ENCODE measurements at regions not wholly inside any gene's neighbourhood (a gene's known extent, or its start where the extent isn't known, plus 50 kb on each side); places are given as distances from the start of the nearest gene placed in this dataset.

DNA sequence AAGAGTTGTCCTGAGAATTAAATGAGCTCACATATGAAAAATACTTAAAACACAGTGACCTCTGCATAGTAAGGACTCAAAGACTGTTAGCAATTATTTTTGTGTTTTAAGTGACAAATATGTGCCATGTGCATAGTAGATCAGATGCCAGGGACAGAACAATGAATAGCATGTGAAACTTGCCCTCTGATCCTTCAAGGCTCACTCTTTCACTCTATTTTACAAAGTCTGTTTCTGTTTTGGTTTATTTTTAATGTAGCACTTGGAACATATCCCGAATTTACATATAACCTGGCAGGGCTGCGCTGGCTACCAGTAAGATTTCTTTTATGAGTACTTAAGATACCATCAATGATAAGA, 135.5 kb upstream of the TNFAIP3 start:
- H3K4me1 ChIP-seq: peaks cover 0 to 75% (median 0%) of the 10 kb centered on the region in 9 donors
- H3K9me3 ChIP-seq: no peaks in the 10 kb centered on the region
- no peak overlapping the region for H3K4me3 ChIP-seq
- intact Hi-C loops (cut with DNase I): no loop called here
- H3K36me3 ChIP-seq: no peaks in the 10 kb centered on the region
- peak overlapping the region in 1 of 10 donors; percentile 55 for H3K27ac ChIP-seq
- H3K27me3 ChIP-seq: no peaks in the 10 kb centered on the region
- ATAC-seq: no peak
- DNase-seq: no peak
- 64 to 72% methylated on average over 2 of the region's 2 CpGs for WGBS, 2 donors
- TF ChIP-seq, protein P1, sequence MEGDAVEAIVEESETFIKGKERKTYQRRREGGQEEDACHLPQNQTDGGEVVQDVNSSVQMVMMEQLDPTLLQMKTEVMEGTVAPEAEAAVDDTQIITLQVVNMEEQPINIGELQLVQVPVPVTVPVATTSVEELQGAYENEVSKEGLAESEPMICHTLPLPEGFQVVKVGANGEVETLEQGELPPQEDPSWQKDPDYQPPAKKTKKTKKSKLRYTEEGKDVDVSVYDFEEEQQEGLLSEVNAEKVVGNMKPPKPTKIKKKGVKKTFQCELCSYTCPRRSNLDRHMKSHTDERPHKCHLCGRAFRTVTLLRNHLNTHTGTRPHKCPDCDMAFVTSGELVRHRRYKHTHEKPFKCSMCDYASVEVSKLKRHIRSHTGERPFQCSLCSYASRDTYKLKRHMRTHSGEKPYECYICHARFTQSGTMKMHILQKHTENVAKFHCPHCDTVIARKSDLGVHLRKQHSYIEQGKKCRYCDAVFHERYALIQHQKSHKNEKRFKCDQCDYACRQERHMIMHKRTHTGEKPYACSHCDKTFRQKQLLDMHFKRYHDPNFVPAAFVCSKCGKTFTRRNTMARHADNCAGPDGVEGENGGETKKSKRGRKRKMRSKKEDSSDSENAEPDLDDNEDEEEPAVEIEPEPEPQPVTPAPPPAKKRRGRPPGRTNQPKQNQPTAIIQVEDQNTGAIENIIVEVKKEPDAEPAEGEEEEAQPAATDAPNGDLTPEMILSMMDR (IDR thresholded peaks at IDR 0.05): no peak

DNA sequence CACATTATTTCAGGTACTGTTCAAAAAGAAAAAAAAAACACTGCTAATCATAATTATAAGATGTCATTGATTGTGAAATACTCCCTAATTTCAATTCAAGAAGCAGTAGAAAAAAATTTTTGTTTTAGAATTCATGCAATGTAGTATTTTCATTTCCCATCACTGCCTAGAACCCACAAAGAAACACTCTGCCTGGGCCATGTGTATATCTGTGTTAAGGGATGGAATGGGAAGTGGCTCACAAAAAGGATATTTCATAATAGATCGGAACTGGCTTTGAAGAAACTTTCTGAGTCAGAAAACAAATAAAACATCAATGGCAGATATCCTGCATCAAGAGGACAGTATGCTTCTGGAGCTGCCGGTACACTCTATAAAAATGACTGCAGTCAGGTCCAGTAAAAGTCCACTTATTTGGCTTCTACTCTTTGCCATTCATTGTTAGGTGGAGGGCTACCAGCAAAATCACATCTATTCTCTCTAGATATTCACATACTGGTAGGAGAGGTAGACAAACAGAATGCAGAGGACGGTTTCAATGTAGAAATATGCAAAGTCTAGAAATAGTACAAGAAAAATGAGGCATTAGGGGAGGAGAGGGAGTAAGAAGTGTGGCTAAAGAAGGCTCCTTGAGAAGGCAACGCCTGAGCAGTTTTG, 135.0 kb upstream of the TNFAIP3 start:
- TF ChIP-seq, protein P1 (IDR thresholded peaks at IDR 0.05): no peak
- Histone ChIP-seq H3K4me3 (no peak overlapping the region), H3K36me3 (no peaks in the 10 kb centered on the region), H3K27me3 (no peaks in the 10 kb centered on the region), H3K4me1 (peaks cover 0 to 80% (median 0%) of the 10 kb centered on the region in 9 donors), H3K9me3 (no peaks in the 10 kb centered on the region), H3K27ac (peak overlapping the region in 1 of 10 donors; percentile 55)
- WGBS, 2 donors: 61 to 68% methylated on average over 4 of the region's 4 CpGs
- DNase-seq: no peak
- intact Hi-C loops (cut with DNase I): no loop called here
- peak in 3 of 8 donors; percentile 22 to 36 (median 34) for ATAC-seq

DNA sequence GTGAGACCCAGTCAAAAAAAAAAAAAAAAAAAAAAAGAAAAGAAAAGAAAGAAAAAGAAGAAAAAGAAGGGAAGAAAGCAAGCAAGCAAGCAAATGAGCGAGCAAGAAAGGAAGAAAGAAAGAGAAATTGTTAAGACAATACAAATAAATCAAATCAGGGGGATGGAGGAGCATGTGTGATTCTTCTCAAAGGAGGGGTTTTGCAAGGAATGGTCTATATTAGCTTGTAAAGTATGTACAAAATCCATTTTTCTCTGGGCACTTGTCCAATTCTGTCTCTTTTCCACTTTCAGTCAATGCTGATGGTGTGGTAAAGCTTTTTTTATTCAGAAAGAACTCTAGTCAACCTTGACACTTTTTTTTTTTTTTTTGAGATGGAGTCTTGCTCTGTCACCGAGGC, 133.7 kb upstream of the TNFAIP3 start:
- intact Hi-C loops (cut with DNase I): no loop called here
- WGBS, 2 donors: 89 to 93% methylated on average over 2 of the region's 2 CpGs

DNA sequence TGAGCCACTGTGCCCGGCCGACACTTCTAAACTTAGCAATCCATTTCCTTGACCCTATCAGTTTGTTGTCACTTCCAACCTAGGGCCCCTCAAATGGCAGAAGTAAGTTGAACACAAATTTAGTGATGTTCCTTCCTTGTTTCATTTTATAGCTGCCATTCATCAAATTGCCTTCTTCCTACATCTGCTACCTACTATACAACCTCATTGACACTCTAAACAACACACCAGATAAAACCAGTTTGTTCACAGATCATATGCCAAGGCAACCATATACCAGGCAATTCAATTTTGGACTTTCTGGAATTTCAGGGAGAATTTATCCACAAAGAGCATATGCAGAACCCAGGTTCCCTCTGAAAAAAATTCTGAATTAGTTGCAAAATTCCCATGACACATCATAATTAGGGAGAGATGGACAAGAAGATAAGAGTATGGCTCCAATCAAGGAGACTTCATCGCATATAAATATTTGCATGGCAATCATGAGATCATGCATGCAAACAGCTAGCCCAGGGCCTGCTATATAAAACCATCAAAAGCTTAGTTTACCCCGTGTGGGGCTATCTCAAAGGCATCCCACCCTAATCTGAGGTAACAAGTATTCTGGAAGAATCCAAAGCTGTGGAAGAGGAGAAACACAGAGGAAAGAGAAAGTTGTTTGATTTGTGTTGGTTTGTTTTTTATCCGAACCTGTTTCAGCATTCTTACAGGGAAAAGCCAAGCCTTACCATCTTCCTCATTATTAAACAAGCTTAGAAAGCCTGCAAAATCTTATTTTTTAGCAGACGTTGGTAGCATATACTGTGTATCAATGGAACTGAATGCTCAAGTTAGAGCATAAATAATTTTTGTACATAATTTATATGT, 132.8 kb upstream of the TNFAIP3 start:
- 90 to 93% methylated on average over 6 of the region's 6 CpGs for WGBS, 2 donors

More for the DNA sequence above, 133.7 kb upstream of the TNFAIP3 start:
- DNase-seq (no peak), ATAC-seq (no peak)
- Histone ChIP-seq H3K4me1 (peaks cover 0 to 86% (median 0%) of the 10 kb centered on the region in 9 donors), H3K36me3 (no peaks in the 10 kb centered on the region), H3K27me3 (no peaks in the 10 kb centered on the region), H3K27ac (no peak overlapping the region), H3K4me3 (no peak overlapping the region), H3K9me3 (no peaks in the 10 kb centered on the region)
- TF ChIP-seq, protein P1 (IDR thresholded peaks at IDR 0.05): no peak

More for the DNA sequence above, 132.8 kb upstream of the TNFAIP3 start:
- no peak overlapping the region for H3K4me3 ChIP-seq
- intact Hi-C loops (cut with DNase I): no loop called here
- H3K27me3 ChIP-seq: no peaks in the 10 kb centered on the region
- TF ChIP-seq, protein P1 (IDR thresholded peaks at IDR 0.05): no peak
- DNase-seq: no peak
- H3K36me3 ChIP-seq: no peaks in the 10 kb centered on the region
- no peaks in the 10 kb centered on the region for H3K9me3 ChIP-seq
- peak overlapping the region in 1 of 10 donors; percentile 49 for H3K27ac ChIP-seq
- peaks cover 0 to 78% (median 0%) of the 10 kb centered on the region in 9 donors for H3K4me1 ChIP-seq
- ATAC-seq: no peak

Data from heart right ventricle (tissue), 16 donors.